A549 (cell line): ENCODE measurements at regions not wholly inside any gene's neighbourhood (a gene's known extent, or its start where the extent isn't known, plus 50 kb on each side); places are given as distances from the start of the nearest gene placed in this dataset.

Experiments used
- ATAC-seq, 2 experiments: fragments of 200-7000 bp in 1 of 2; fragments of >200 bp in 1 of 2; cut with Nextera tagmentation in 1 of 2; cut with Tn5 transposase in 1 of 2; 3 replicates each; pipeline versions ENCODE4 v1.8.0 to v1.9.1; 2018 to 2020; ENCODE audit warnings: mild to moderate bottlenecking in 1 of 2, moderate library complexity in 1 of 2
- CTCF ChIA-PET: fragments of 300-600 bp; sonication (Branson Sonifier 250); formaldehyde crosslinking; extraction: SDS; loops from one replicate; lab custom pipeline; 2021; ENCODE audit warnings: antibody characterized with exemption, inconsistent platforms; lab: Yijun Ruan, JAX
- POLR2A ChIA-PET: fragments of 350-600 bp; formaldehyde crosslinking; extraction: SDS; loops from one replicate; lab custom pipeline; 2021; ENCODE audit warnings: antibody characterized with exemption, inconsistent platforms; lab: Yijun Ruan, JAX
- DNase-seq, 2 experiments: peaks; one replicate each; pipeline versions ENCODE4 v3.0.0 to v3.0.0-alpha.2; 2011 to 2016; ENCODE audit warnings: low read depth in 1 of 2, low spot score in 1 of 2
- FAIRE-seq: peaks from 2 replicates; lab custom pipeline; 2011; peaks lifted over from hg19 to GRCh38; lab: Jason Lieb, UNC
- H3K27ac ChIP-seq, 2 experiments: fragments of >200 bp; sonication (Bioruptor Twin); formaldehyde crosslinking; 3 replicates each; pipeline ENCODE4 v1.5.1; 2016 to 2017
- H3K4me1 ChIP-seq: fragments of >200 bp; sonication (Bioruptor Twin); formaldehyde crosslinking; 3 replicates; pipeline ENCODE4 v1.6.1; 2016
- H3K4me2 ChIP-seq: fragments of >200 bp; sonication (Bioruptor Twin); formaldehyde crosslinking; 3 replicates; pipeline ENCODE4 v1.6.1; 2016
- H3K4me3 ChIP-seq: fragments of >200 bp; sonication (Bioruptor Twin); formaldehyde crosslinking; 3 replicates; pipeline ENCODE4 v1.5.1; 2016
- H3K9me3 ChIP-seq: fragments of >200 bp; sonication (Bioruptor Twin); formaldehyde crosslinking; 3 replicates; pipeline ENCODE4 v1.6.1; 2016
- BCL3 ChIP-seq: fragments of >200 bp; sonication (Bioruptor Twin); formaldehyde crosslinking; IDR thresholded peaks from 3 replicates; pipeline ENCODE4 v1.6.1; 2016
- CHD2 ChIP-seq: fragments of 150-350 bp; IDR thresholded peaks from 2 replicates; pipeline ENCODE4 v1.6.1; 2014; ENCODE audit warnings: low read length; ENCODE audit not compliant: partially characterized antibody
- CHD4 ChIP-seq: fragments of 200-600 bp; sonication (generic); IDR thresholded peaks from 2 replicates; pipeline ENCODE4 v1.6.1; 2016; ENCODE audit warnings: antibody characterized with exemption, mild to moderate bottlenecking, borderline replicate concordance
- EHF ChIP-seq: fragments of 250-450 bp; sonication (Bioruptor Pico); IDR thresholded peaks from 2 replicates; pipeline ENCODE4 v1.5.0; 2020; ENCODE audit warnings: mild to moderate bottlenecking
- FOSB ChIP-seq: fragments of 250-450 bp; sonication (Bioruptor Pico); IDR thresholded peaks from 2 replicates; pipeline ENCODE4 v1.5.0; 2020; ENCODE audit warnings: mild to moderate bottlenecking, moderate library complexity
- FOXS1 ChIP-seq: fragments of 250-450 bp; sonication (Bioruptor Pico); IDR thresholded peaks from 2 replicates; pipeline ENCODE4 v1.5.0; 2020; ENCODE audit warnings: mild to moderate bottlenecking, moderate library complexity
- HES2 ChIP-seq: fragments of >200 bp; sonication (Bioruptor Twin); formaldehyde crosslinking; IDR thresholded peaks from 2 replicates; pipeline ENCODE4 v1.6.1; 2016
- HEYL ChIP-seq: fragments of 250-450 bp; sonication (Bioruptor Pico); IDR thresholded peaks from 2 replicates; pipeline ENCODE4 v1.8.0; 2021; ENCODE audit warnings: mild to moderate bottlenecking, moderate library complexity
- HOXA7 ChIP-seq: fragments of 250-450 bp; sonication (Bioruptor Pico); IDR thresholded peaks from 2 replicates; pipeline ENCODE4 v1.5.0; 2020; ENCODE audit warnings: mild to moderate bottlenecking, moderate library complexity
- JUN ChIP-seq, 2 experiments: fragments of >200 bp; sonication (Bioruptor Twin); formaldehyde crosslinking; IDR thresholded peaks; 2 replicates in 1 of 2; 3 replicates in 1 of 2; pipeline ENCODE4 v1.6.1; 2016 to 2017
- JUNB ChIP-seq: fragments of >200 bp; sonication (Bioruptor Twin); formaldehyde crosslinking; IDR thresholded peaks from 2 replicates; pipeline ENCODE4 v1.6.1; 2016
- MAX ChIP-seq: IDR thresholded peaks from 2 replicates; pipeline ENCODE4 v1.6.1; 2012
- MAZ ChIP-seq: fragments of 150-350 bp; IDR thresholded peaks from 2 replicates; pipeline ENCODE4 v1.6.1; 2014; ENCODE audit warnings: antibody characterized with exemption, low read depth, low read length, borderline replicate concordance
- PHF8 ChIP-seq: fragments of 200-600 bp; sonication (generic); IDR thresholded peaks from 2 replicates; pipeline ENCODE4 v1.6.1; 2016; ENCODE audit warnings: low read depth, mild to moderate bottlenecking, antibody characterized with exemption, moderate library complexity, borderline replicate concordance
- POLR2A ChIP-seq: IDR thresholded peaks from 2 replicates; pipeline ENCODE4 v1.6.1; 2012; ENCODE audit warnings: mild to moderate bottlenecking, low read length
- POLR2AphosphoS2 ChIP-seq: conservative IDR thresholded peaks from 2 replicates; pipeline ENCODE4 v1.6.1; 2012; ENCODE audit warnings: low read length, improper control_type of control experiment, inconsistent platforms
- RCOR1 ChIP-seq: fragments of 150-350 bp; IDR thresholded peaks from 2 replicates; pipeline ENCODE4 v1.6.1; 2014; ENCODE audit warnings: antibody characterized with exemption, low read length, low read depth
- RNF2 ChIP-seq: fragments of 200-600 bp; sonication (generic); IDR thresholded peaks from 2 replicates; pipeline ENCODE4 v1.6.1; 2016; ENCODE audit warnings: low read depth, mild to moderate bottlenecking, antibody characterized with exemption, moderate library complexity, borderline replicate concordance
- ZNF302 ChIP-seq: fragments of 250-450 bp; sonication (Bioruptor Pico); IDR thresholded peaks from 2 replicates; pipeline ENCODE4 v1.9.0; 2021; ENCODE audit warnings: inconsistent platforms, mild to moderate bottlenecking, moderate library complexity
- ZSCAN20 ChIP-seq: fragments of 250-450 bp; sonication (Bioruptor Pico); IDR thresholded peaks from 2 replicates; pipeline ENCODE4 v1.8.0; 2022; ENCODE audit warnings: mild to moderate bottlenecking, moderate library complexity
- WGBS: methylation state at CpG from one replicate; pipeline ENCODE4 v1.1.6; 2017; ENCODE audit errors: missing lambda C conversion rate; 5-methylcytosine and 5-hydroxymethylcytosine counted together

GRCh38 chrX:42276982-42277690, 353.8 kb upstream of the CASK start:
- peak; percentile 61 for FAIRE-seq
- no peaks in the 10 kb centered on the region for H3K9me3 ChIP-seq
- H3K4me2 ChIP-seq = no peak overlapping the region
- no peak for ATAC-seq
- ChIA-PET POLR2A (no interaction called here), CTCF (no interaction called here)
- no peak for DNase-seq
- H3K4me1 ChIP-seq = no peaks in the 10 kb centered on the region
- TF ChIP-seq HES2 (no peak), EHF (CRISPR knock-in tag) (no peak)
- H3K27ac ChIP-seq = no peak overlapping the region
- 2% methylated on average over 3 of the region's 3 CpGs for WGBS
- no peak overlapping the region for H3K4me3 ChIP-seq

GRCh38 chrX:42274151-42274550, 350.8 kb upstream of the CASK start:
- WGBS = 17% methylated on average over 2 of the region's 2 CpGs
- FAIRE-seq = no peak
- no peak for ATAC-seq
- Histone ChIP-seq H3K4me3 (no peak overlapping the region), H3K4me2 (no peak overlapping the region), H3K27ac (no peak overlapping the region), H3K4me1 (no peaks in the 10 kb centered on the region), H3K9me3 (no peaks in the 10 kb centered on the region)
- CTCF ChIA-PET = no interaction called here
- no peak for DNase-seq
- POLR2A ChIA-PET = no interaction called here
- TF ChIP-seq ZNF302 (CRISPR knock-in tag) (no peak), RCOR1 (no peak), ZSCAN20 (CRISPR knock-in tag) (no peak), HOXA7 (no peak), CHD4 (no peak)

GRCh38 chrX:42273387-42273786, 350.0 kb upstream of the CASK start:
- H3K4me2 ChIP-seq = no peak overlapping the region
- FAIRE-seq (no peak), ATAC-seq (no peak)
- CTCF ChIA-PET = no interaction called here
- H3K9me3 ChIP-seq = no peaks in the 10 kb centered on the region
- no peak for TF ChIP-seq POLR2AphosphoS2
- TF ChIP-seq FOSB = no peak
- TF ChIP-seq PHF8 = no peak
- no peak for TF ChIP-seq CHD2
- no peak for TF ChIP-seq JUNB
- no peak for TF ChIP-seq RNF2
- TF ChIP-seq POLR2A = no peak
- no peak for TF ChIP-seq HEYL
- TF ChIP-seq, all 56 proteins: peak for 0
- Histone ChIP-seq H3K4me3 (no peak overlapping the region), H3K4me1 (no peaks in the 10 kb centered on the region), H3K27ac (no peak overlapping the region)
- WGBS = 3% methylated on average over 4 of the region's 4 CpGs
- POLR2A ChIA-PET = no interaction called here
- no peak for DNase-seq

GRCh38 chrX:42269186-42269585, 345.8 kb upstream of the CASK start:
- WGBS = 1% methylated on average over 2 of the region's 2 CpGs
- H3K27ac ChIP-seq = no peak overlapping the region
- no peaks in the 10 kb centered on the region for H3K4me1 ChIP-seq
- DNase-seq = no peak
- TF ChIP-seq FOXS1 (CRISPR knock-in tag) (no peak), BCL3 (no peak), MAZ (no peak), MAX (no peak), JUN (IDR thresholded peaks at IDR 0.05) (no peak)
- TF ChIP-seq, all 56 proteins: peak for 0
- CTCF ChIA-PET = no interaction called here
- no peak for ATAC-seq
- Histone ChIP-seq H3K9me3 (no peaks in the 10 kb centered on the region), H3K4me3 (no peak overlapping the region), H3K4me2 (no peak overlapping the region)
- POLR2A ChIA-PET = no interaction called here
- FAIRE-seq = no peak
